ENCODE measurements at regions not wholly inside any gene's neighbourhood (a gene's known extent, or its start where the extent isn't known, plus 50 kb on each side); places are given as distances from the start of the nearest gene placed in this dataset.

DNA sequence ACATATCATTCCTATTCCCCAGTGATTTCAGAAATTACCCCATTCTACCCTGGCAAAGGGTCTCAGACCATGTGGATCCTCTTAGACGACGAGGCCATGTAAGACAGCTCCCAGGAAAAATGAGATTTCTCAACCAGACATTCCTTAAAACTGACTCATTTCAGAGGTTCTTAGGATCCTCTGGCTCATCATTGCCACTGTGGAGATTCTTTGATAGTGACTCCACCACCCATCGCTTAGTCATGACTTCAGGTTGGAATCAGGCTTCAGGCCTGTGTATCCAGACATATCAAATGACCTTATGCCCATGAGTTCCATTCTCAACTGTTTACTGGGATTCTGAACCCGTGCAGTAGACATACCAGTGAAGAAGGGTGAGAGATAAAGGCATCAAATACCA, 245.6 kb upstream of the TCF4 start:
- Histone ChIP-seq H4K5ac (ENCODE audit: insufficient read length, low read depth, low read length) (no peak overlapping the region), H2BK20ac (ENCODE audit: low read depth, low read length, poor library complexity, severe bottlenecking) (no peak overlapping the region), H3K4me2 (ENCODE audit: insufficient read depth, insufficient read length, low read length) (no peak overlapping the region), H3K23me2 (ENCODE audit: insufficient read length, low read depth, low read length, poor library complexity, severe bottlenecking) (no peaks in the 10 kb centered on the region), H2BK15ac (ENCODE audit: low read depth, low read length) (no peak overlapping the region), H3K9me3 (ENCODE audit: control insufficient read depth, low read depth, low read length) (no peaks in the 10 kb centered on the region), H4K91ac (ENCODE audit: insufficient read length, low read depth, low read length) (no peak overlapping the region), H2AFZ (ENCODE audit: low read length) (no peak overlapping the region), H3K18ac (ENCODE audit: insufficient read length, low read depth, low read length) (no peak overlapping the region), H3K23ac (ENCODE audit: insufficient read length, low read depth, low read length) (no peak overlapping the region), H3K27ac (ENCODE audit: insufficient read length, low read depth, low read length) (no peak overlapping the region), H3T11ph (ENCODE audit: low read length) (no peak overlapping the region), H3K4ac (ENCODE audit: low read depth, low read length) (no peak overlapping the region), H2AK5ac (ENCODE audit: insufficient read length, low read length) (no peak overlapping the region), H4K20me1 (ENCODE audit: control insufficient read depth, insufficient read depth, insufficient read length) (no peaks in the 10 kb centered on the region), H3K79me1 (ENCODE audit: insufficient read depth, low read depth, low read length, poor library complexity, severe bottlenecking) (no peaks in the 10 kb centered on the region), H3K79me2 (ENCODE audit: insufficient read depth, low read length) (no peaks in the 10 kb centered on the region), H3K9ac (ENCODE audit: extremely low read depth, insufficient read length, low read length) (no peak overlapping the region), H2BK12ac (ENCODE audit: insufficient read length, low read depth, low read length) (no peak overlapping the region), H4K8ac (replicated peaks; ENCODE audit: insufficient read length, low read depth, low read length) (no peak overlapping the region), H2BK120ac (ENCODE audit: low read depth, low read length, poor library complexity, severe bottlenecking) (no peak overlapping the region), H3K4me1 (ENCODE audit: insufficient read depth, low read length) (no peaks in the 10 kb centered on the region), H3K27me3 (ENCODE audit: insufficient read depth, low read length) (no peaks in the 10 kb centered on the region), H2BK5ac (ENCODE audit: insufficient read length, low read length) (no peak overlapping the region), H3K14ac (ENCODE audit: insufficient read depth, low read length) (no peak overlapping the region), H3K56ac (ENCODE audit: insufficient read length, low read depth, low read length) (no peak overlapping the region)
- Mint-ChIP-seq H3K9me3 (no peaks in the 10 kb centered on the region; a peak in 1 of 5 replicates), H3K27ac (no peak overlapping the region), H3K36me3 (ENCODE audit: insufficient read depth in 1 of 3, low read depth in 3 of 3) (peaks cover 0 to 8% (median 5%) of the 10 kb centered on the region in 3 experiments; a peak in 2 of 7 replicates), H3K4me3 (no peak overlapping the region), H3K27me3 (ENCODE audit: low read depth) (no peaks in the 10 kb centered on the region), H3K4me1 (0 out of 4 replicates have a peak, but pooled peaks cover 0 to 3% of the 10 kb centered on the region in 2 experiments)
- WGBS (ENCODE audit: extremely low coverage, insufficient read length, low lambda C conversion rate) = no CpG with 5 or more reads among the region's 4 CpGs
- DNase-seq = no peak
- TF ChIP-seq CTCF (conservative IDR thresholded peaks at IDR 0.05) = no peak
